Renal cortical epithelial cell (primary cell): ENCODE measurements at regions not wholly inside any gene's neighbourhood (a gene's known extent, or its start where the extent isn't known, plus 50 kb on each side); places are given as distances from the start of the nearest gene placed in this dataset.

Experiments used
- DNase-seq: peaks from one replicate; pipeline ENCODE4 v3.0.0-alpha.2; 2011; ENCODE audit warnings: low read depth

DNA sequence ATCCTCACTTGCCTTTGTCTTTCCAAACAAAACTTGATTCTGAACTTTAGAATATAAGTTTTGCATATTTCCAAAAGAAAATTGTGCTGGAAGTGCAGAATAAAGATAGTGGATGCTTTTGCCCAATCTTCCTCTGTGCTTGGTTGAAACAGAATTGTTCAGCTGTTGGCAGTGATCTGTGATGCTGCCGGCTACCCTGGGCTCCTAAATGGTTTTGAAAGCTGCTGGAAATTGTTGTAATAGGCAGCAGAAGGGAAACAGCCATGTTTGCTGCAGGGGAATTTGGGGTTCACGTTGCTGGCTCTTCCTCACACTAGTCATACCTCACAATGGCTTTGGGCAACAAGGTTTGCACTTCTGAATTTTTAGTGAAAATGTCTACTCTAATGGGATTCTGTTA is 398.0 kb downstream of the RAPGEF2 start:
- DNase-seq: no peak

DNA sequence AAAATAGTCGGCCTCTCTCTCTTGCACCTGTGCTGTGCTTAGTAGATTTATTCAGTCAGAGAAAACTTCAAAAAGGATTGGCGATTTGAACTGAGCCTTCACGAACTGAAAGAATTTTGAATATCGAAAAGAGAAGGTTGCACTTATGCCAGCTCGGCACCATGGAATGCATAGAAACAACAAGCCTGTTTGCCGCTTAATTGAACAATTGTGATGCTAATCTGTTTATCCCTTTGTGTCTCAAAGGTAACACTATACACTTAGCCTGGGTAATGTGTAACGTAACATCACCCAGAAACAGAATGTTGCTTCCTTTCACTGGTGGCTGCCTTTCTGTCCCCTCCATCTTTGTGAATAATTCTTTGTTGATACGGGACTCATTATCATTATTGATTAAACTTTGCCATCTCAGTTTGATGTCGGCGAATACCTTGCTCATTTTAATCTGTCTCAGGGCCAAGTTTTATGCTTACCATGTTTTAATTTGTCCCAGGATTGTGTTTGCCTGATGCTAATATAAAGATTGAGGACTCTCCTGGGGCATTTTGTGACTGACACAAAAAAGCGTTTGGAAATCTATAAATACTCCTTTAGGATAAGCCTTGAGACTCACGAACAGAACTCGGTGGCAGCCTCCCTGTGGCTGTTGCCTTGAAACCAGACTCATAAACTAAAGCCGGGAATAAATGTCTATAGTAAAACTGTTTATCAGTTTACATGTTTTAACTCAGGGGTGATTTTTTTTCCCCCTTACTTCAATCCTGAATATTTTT is 400.5 kb downstream of the RAPGEF2 start:
- no peak for DNase-seq

DNA sequence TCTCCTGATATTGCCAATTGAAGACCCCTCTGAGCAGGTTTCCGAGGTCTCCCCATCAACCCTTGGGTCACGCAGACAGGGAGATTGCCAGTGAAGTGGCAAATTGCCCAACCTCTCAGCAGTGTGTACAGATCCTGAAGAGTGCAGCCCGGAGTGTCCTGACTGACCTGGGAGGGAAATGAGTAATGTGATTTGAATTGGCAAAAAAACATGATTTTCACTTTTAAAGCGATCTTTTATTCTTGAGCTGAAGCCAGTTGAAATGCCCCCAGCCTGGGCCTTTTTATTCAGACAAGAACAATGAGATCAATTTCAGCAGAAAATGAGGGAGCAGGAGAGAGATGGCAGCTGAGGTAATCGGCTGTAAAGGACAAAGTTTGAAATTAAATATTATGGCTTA is 401.8 kb downstream of the RAPGEF2 start:
- DNase-seq: no peak

DNA sequence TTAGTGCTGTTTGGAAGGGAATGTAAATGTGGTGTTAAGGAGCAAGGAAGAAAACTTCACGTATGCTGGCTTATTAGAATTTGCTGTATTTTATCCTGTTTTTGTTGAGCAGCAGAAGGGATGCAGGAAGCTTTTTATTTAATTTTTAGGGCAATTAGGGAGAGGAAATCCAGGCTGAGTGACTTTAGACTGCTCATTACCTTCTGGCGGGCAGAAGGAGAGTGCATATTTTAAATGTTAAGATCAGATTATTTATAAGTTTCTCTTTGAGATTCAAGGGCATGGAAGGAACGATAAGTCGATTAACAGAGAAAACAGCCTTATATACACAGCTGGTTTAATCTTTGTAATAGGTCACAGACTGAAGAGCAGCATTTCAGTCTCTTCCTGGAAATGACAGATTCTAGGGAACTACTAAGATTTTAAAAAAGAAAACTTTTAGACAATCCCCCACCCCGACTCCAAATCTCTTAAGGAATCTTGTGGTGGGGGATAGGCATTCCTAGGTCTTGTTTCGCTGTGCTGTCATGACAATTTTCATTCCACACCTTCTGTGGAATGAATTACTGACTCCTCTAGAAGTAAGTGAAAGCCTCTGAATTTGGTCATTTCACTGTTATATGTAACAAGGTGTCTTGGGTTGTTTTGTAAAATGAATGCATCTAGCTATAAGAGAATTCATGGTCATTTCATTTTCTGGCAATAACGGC is 402.5 kb downstream of the RAPGEF2 start:
- DNase-seq: no peak

DNA sequence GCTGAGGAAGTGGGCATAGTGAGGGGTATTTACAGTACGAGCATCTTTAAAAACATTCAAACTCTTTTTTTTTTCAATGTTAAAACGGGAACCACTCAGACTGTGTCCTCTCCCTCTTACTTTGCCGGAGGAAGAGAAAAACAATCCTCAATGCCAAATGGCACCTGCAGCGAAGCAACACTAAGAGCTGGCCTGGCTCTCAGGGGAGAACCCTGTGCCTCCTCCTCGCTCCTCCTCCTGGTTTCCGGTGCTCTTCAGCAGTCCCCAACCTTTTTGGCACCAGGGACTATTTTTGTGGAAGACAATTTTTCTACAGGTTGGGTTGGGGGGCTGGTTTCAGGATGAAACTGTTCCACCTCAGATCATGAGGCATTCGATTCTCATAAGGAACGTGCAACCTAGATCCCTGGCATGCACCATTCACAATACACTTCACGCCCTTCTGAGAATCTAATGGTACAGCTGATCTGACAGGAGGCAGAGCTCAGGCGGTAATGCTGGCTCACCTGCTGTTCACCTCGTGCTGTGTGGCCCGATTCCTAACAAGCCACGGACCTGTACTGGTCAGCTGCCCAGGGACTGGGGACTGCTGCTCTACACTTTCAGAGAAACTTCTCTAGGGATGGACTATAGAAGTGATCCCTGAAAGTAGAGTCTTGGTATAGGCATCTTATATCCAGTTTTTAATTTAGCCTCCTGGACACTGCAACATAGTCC is 404.1 kb downstream of the RAPGEF2 start:
- no peak for DNase-seq

DNA sequence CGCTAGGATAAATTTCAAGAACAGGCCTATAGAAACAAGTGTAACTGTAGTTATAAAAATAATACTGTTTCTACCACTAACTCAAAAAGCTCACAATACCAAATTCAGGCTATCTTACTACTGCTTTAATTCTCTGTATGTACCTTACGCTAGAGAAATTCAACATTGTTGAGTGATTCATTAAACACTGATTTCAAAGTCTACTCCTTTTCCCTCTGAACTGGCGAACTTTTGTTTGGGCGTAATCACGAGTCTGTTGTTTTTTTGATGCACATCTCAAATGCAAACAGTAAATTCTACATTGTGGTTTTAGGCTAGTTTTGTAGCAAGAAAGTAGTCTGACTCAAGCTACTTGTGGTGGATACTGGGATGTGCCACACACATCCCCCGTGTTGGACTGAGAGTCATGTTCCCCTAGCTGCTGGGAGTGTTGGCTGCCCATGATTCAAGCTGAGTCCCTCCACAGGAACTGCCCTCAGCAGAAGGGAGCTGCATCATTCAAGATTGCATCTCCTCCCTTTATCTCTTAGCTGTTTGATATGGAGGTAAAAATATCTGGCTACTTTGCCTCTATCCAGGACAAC is 406.1 kb downstream of the RAPGEF2 start:
- no peak for DNase-seq

DNA sequence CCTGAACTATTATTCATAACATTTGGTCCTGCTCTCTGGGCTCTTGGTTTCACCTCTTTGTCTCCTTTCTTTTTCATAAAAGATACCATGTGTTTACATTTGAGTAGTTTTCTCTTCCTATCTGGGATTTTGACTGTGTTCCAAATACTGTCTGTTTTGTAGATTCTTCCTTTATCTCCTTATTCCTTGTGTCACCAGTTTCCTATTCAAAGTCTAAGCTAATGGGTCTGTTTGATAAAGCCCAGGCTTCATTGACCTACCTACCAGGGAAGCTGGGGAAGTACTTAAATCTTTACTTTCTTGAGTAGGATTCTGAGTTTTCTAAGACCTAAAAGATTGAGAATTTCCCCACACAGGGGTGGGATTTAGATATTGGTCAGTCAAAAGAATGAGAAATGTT is 409.5 kb downstream of the RAPGEF2 start:
- DNase-seq: no peak

DNA sequence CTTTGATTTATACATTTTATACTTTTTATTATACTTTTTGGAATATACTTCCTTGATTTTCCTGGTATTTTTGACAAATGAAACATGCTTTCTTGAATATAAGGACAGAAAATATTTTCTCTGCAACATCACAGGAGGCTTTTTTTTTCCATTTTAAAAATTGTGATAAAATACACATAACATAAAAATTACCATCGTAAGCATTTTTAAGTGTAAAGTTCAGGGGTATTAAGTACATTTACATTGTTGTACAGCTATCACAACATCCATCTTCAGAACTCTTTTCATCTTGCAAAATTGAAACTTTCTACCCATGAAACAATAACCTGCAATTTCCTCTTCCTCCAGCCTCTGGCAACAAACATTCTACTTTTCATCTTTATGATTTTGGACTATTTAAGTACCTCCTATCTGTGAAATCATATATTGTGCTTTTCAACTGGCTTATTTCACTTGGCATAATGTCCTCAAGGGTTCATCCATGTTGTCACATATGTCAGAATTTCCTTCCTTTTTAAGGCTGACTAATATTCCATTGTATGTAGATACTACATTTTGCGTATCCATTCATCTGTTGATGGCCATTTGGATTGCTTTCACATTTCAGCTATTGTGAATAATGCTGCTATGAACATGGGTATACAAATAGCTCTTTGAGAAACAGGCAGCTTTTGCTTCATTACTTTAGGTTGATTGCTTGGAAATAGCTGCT is 412.6 kb downstream of the RAPGEF2 start:
- no peak for DNase-seq

DNA sequence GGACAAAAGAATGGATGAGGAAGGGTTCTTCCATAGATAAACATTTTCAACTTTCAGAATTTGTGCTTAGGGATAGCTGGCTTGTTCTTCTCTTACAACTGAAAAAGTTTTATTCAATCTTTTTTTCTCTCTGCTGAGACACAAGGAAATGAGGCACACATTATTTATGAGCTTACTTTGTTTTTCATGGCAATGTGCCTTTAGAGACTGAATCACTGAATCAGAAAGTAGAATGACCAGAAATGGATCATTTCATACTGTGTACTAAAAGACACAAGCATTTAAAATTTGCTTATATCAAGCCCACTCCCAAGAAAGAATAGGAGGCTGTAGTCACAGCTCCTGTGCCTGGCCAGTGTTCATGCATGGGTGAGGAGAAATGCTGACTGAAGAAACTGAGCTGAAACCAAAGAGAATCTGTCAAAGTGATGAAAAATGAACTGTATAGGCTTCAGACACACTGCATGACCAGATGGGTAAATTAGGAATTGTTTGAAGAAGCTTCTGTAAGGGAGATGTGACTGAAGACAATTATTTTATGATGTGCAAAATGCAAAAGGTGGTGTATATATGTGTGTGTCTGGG is 413.8 kb downstream of the RAPGEF2 start:
- DNase-seq: peak; percentile 39

DNA sequence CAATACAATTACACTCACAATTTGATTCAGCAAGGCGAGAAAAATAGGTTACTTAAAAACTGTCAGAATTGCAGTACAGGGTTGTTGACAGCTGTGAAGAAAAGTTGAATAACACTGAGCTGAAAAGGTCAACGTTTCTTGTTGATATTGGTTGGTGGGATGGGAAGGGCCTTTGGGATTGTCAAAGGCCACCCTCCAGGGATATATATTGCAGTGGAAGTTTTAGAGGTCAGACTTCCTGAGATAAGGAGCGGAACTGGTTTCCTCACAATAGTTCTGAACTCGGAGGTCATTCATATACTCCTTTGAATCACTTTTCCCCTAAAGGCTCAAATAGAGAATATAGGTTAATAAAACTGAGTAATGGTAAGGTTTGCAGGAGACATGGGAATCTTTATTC is 417.2 kb downstream of the RAPGEF2 start:
- no peak for DNase-seq

DNA sequence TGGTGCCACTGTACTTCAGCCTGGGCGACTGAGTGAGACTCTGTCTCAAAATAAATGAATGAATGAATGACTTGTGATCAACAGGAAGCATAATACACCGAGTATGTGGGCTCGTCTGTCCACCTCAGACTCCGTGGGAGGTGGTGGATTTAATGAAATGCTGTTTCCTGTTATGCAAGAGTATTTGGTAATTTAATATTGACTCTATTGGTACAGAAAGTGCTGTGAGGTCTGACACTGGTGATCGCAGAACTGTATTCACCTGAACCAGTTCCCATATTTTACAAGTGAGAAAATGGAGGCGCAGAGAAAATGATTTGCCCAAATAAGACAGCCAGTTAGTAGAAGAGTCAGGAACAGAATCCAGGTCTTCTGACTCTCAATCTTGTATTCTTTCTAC is 423.3 kb downstream of the RAPGEF2 start:
- DNase-seq: no peak

DNA sequence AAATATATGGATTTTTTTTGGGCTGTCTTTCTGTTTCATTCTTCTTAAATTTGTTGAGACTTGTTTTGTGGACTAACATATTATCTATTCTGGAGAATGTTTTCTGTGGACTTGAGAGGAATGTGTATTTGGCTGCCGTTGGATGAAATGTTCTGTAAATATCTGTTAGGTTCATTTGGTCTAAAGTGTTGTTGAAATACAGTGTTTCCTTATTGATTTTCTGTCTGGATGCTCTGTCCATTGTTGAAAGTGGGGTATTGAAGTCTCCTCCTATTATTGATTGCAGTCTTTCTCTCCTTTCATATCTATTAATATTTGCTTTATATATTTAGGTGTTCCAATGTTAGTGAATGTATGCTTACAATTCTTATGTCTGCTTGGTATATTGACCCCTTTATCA is 431.8 kb downstream of the RAPGEF2 start:
- no peak for DNase-seq

DNA sequence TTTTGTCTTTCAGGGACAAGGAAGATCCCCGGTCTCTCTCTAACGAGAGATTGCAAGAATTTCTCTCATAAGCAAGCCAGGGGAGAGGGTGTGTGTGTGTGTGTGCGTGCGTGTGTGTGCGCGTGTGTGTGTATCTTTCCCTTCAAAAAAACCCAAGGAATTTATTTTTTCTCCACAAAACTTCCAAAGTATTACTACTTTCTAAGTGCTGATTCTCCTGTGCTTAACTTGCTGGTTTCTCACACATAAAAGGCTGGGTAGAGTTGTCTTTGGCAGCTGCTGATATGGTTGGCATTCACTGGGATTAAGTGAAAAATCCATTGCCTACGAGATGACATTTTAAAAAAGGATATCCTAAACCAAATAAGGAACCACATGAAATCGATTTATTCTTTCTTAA is 435.7 kb downstream of the RAPGEF2 start:
- no peak for DNase-seq

DNA sequence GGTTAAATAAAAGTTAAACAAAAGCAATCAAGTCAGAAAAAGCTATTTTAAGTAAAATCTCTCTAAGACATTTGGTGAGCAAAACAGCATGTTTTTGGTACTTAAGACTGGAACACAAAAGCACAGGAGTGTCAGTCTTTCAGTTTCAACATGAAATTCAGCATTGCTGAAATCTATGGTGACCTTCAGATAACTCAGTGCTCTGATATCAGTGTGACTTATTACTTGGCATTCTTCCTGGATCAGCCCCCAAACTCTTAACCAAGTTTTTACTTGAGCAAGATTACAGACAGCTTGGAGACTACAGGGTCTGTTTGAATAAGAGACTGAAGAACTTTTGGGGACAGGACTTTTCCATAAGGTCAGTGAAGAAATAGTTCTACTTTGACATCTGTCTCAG is 437.2 kb downstream of the RAPGEF2 start:
- DNase-seq: no peak

DNA sequence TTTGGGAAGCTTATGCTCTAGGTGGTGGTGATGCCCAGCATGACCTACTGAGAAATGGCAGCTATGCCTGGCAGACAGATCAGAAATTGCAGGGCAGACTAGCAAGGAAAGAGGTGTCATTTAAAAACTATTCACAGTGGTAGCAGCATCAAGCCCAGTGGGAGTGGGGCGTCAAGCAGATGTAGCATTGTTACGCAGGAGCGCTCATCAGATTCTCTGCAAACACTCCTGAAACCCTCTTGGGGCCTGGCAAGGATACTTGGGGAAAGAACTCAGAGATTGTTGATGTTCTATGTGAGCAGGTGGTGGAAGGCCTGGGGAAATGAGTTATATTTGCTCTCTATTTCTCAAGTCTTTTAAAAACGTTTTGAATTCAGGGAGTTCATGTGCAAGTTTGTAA is 437.6 kb downstream of the RAPGEF2 start:
- no peak for DNase-seq

DNA sequence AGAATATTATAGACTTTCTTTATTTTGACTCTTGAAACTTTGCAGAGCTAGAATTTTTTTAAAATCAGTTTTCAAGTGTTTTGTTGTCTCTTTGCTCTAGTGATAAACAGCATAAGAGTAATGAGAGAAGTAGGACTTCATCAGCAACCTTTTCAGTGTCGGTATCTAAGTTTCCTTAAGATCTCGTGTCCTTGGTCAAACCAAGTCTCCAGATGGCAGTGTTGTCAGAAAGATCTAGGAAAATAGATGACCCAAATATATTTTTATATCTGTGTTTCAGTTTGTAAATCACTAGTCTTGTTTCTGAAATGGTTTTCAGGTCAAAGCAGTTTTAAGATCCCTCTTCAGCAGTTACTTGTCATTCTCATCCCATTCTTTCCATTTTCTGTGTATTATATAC is 438.3 kb downstream of the RAPGEF2 start:
- no peak for DNase-seq

DNA sequence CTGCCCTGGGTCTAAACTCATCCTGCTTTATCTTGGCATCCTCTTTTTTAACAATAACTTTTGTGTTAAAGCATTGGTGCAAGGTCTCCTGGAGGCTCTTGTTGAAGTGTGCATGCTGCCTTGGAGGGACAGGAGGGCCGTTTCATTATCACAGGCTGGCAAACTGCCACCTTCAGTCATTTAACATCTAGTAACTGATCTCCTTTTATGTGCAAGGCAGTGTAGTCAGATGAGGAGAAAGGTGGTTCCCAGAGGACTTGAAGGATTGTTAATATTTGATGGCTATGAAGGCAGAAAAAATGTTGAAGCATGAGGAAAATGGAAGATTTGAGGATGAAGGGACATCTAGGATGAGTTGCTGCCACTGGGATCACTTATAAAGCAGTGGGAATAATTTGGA is 439.4 kb downstream of the RAPGEF2 start:
- no peak for DNase-seq

DNA sequence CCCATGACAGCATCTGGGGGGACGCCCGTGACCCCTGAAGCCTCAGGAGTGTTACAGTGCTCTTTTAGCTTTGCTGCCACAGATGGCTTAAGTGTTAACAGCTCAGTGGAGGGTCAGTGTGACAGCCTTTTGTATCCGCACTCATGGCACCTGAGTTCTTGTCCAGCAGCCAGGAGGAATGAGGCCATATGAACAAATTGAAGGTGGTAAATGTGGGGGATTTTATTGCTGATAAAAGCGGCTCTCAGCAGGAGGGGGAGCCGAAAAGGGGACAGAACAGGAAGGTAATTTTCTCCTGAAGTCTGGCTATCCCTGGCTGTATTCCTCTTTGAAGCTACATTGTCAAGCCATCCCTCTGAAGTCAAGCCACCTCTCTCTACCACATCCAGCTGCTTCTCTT is 441.0 kb downstream of the RAPGEF2 start:
- DNase-seq: no peak

DNA sequence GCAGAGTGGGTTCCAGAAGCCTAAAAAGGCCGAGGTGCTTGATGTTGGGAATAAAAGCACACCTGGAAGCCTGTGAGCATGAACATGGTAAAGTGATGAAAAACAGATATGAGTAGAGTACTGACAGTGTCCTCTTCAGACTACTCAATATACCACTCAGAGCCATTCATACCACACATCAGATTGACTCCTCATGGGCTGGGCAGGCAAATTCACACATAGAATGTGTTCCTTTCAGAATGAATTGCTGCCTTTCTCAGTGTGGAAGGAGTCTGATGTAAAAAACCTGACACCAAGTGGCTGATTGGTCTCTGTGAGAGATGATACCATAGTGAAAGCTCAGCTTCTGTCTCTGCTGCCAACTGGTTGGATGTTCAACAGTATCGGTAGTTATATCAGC is 442.7 kb downstream of the RAPGEF2 start:
- DNase-seq: no peak

DNA sequence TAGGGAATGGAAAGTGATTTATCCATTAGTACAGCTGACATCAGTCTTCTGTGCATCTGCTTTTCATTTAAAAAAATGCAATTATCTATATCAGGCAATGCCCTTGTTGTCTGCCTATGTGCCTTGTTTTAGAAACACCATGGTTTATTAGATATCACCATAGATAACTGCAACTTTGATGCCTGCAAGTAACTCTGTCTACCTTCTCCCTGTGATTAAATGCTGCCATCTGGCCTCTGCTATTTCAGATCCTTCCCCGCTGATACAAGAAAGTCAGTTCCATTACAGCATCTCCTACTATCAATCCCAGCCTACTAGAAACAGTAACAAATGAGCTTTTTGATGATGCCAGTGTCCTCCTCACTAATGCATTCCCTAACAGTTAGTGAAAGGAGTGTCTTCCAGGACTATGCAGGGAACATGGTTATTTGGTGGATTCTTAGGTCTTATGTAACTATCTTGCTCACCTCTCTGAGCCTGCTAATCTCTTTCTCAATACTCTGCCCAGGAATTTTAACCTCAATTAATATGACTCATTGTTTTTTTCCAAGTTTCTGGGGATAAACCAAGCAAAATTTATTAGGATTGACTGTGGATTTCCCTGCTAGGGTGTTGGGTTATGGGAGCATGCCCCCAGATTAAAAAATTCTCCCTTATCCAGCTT is 444.9 kb downstream of the RAPGEF2 start:
- peak; percentile 75 for DNase-seq

DNA sequence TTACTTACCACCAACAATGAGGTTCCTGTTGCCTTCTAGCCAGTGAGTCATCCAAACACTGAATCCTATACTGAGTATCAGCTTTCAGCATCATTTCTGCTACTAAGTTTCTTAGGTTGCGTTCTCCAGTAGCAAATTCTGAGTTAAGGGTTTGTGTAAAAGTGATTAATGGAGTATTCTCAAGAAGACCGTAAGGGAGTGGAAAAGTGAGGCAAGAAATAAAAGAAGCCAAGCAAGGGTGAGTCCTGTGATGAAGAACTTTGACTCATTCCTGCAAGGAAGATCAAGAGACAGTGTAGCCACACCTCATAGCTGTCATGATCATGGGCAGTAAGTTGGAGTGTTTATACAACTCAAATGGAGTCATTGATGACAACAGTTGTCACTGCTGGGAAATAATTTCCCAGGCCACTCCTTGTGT is 446.2 kb downstream of the RAPGEF2 start:
- DNase-seq: peak; percentile 27
